SU-DHL-6 (cell line): ENCODE measurements at regions not wholly inside any gene's neighbourhood (a gene's known extent, or its start where the extent isn't known, plus 50 kb on each side); places are given as distances from the start of the nearest gene placed in this dataset.

Experiments used
- CTCF ChIP-seq: fragments of 200-600 bp; sonication (generic); IDR thresholded peaks from one replicate; pipeline ENCODE4 v1.5.1; 2017; ENCODE audit warnings: antibody characterized with exemption, mild to moderate bottlenecking, low read length, moderate library complexity; ENCODE audit not compliant: insufficient read depth, poor library complexity, severe bottlenecking
- EZH2phosphoT487 ChIP-seq: fragments of 200-600 bp; sonication (generic), shearing (Covaris generic); conservative IDR thresholded peaks from 2 replicates; pipeline ENCODE4 v1.6.1; 2018; ENCODE audit warnings: mild to moderate bottlenecking, antibody characterized with exemption, low read length, moderate library complexity, mixed read lengths

GRCh38 chr17:27181935-27182334 lies 112.0 kb upstream of the WSB1 start:
- TF ChIP-seq CTCF, result no peak
- no peak for TF ChIP-seq EZH2phosphoT487
